ENCODE measurements at regions not wholly inside any gene's neighbourhood (a gene's known extent, or its start where the extent isn't known, plus 50 kb on each side); places are given as distances from the start of the nearest gene placed in this dataset.

DNA sequence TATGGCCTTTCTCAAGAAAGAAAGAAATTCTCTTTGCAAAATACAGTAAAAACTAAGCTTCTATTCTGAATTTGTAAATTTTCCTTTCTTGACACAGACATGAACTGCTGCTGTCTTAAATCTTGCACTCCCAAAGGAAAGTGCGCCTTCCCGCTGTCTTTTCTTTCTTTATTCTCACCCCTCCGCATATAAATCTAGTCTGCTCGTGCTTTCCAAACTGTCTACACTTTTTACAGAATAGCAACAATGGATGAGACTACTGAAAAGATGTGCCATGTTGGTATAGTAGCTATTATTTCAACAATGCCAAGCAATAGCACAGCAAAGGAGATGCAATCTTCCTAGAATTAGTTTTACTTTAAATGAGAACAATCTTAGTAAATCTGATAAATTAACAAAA is 328.8 kb upstream of the PDE3A start:
- Histone ChIP-seq H3K27ac (ENCODE audit: low read length) (no peak overlapping the region), H3K4me3 (ENCODE audit: low read length) (no peak overlapping the region), H3K4me1 (ENCODE audit: low read length) (0 out of 2 replicates have a peak, but pooled peaks cover 4% of the 10 kb centered on the region), H3K27me3 (ENCODE audit: low read depth, low read length) (no peaks in the 10 kb centered on the region), H2AFZ (ENCODE audit: low read depth, low read length) (no peak overlapping the region), H3K79me2 (ENCODE audit: low read length) (no peaks in the 10 kb centered on the region), H4K20me1 (ENCODE audit: insufficient read depth, low read length) (no peaks in the 10 kb centered on the region), H3K4me2 (ENCODE audit: low read length) (no peak overlapping the region), H3K9me3 (ENCODE audit: insufficient read depth, low read length) (no peaks in the 10 kb centered on the region), H3K9ac (ENCODE audit: low read length) (no peak overlapping the region), H3K36me3 (replicated peaks; ENCODE audit: low read depth, low read length) (no peaks in the 10 kb centered on the region)
- TF ChIP-seq, protein P1, sequence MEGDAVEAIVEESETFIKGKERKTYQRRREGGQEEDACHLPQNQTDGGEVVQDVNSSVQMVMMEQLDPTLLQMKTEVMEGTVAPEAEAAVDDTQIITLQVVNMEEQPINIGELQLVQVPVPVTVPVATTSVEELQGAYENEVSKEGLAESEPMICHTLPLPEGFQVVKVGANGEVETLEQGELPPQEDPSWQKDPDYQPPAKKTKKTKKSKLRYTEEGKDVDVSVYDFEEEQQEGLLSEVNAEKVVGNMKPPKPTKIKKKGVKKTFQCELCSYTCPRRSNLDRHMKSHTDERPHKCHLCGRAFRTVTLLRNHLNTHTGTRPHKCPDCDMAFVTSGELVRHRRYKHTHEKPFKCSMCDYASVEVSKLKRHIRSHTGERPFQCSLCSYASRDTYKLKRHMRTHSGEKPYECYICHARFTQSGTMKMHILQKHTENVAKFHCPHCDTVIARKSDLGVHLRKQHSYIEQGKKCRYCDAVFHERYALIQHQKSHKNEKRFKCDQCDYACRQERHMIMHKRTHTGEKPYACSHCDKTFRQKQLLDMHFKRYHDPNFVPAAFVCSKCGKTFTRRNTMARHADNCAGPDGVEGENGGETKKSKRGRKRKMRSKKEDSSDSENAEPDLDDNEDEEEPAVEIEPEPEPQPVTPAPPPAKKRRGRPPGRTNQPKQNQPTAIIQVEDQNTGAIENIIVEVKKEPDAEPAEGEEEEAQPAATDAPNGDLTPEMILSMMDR (IDR thresholded peaks at IDR 0.05; ENCODE audit: low read depth, low read length) = no peak
- TF ChIP-seq EZH2phosphoT487 (IDR thresholded peaks at IDR 0.05; ENCODE audit: low read depth) = no peak

DNA sequence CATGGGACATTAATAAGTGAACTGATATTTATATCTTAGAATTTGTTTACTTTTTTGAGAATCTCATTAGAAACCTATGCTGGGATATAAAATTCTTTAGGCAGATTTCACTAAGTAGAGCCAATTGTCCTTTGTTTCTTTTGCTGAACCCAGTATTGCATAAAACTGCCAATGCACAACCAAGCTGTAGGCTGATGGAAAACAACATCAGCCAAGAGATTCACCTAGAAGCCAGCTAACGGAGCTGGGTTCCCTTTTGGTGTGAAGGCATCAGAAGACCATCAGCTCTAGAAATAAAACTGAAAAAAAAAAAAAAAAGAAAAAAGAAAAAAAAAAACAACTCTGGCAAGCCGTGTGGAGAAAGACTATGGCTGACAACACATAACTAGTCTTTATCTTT is 328.2 kb upstream of the PDE3A start:
- H3K9me3 ChIP-seq (ENCODE audit: insufficient read depth, low read length) = no peaks in the 10 kb centered on the region
- H3K27me3 ChIP-seq (ENCODE audit: low read depth, low read length) = no peaks in the 10 kb centered on the region
- H3K4me1 ChIP-seq (ENCODE audit: low read length) = 0 out of 2 replicates have a peak, but pooled peaks cover 4% of the 10 kb centered on the region
- H3K4me3 ChIP-seq (ENCODE audit: low read length) = no peak overlapping the region
- no peaks in the 10 kb centered on the region for H3K79me2 ChIP-seq (ENCODE audit: low read length)
- H3K9ac ChIP-seq (ENCODE audit: low read length) = no peak overlapping the region
- no peaks in the 10 kb centered on the region for H3K36me3 ChIP-seq (replicated peaks; ENCODE audit: low read depth, low read length)
- TF ChIP-seq, protein P1 (IDR thresholded peaks at IDR 0.05; ENCODE audit: low read depth, low read length) = no peak
- TF ChIP-seq EZH2phosphoT487 (IDR thresholded peaks at IDR 0.05; ENCODE audit: low read depth) = no peak
- H4K20me1 ChIP-seq (ENCODE audit: insufficient read depth, low read length) = no peaks in the 10 kb centered on the region
- no peak overlapping the region for H3K27ac ChIP-seq (ENCODE audit: low read length)
- no peak overlapping the region for H3K4me2 ChIP-seq (ENCODE audit: low read length)
- no peak overlapping the region for H2AFZ ChIP-seq (ENCODE audit: low read depth, low read length)

DNA sequence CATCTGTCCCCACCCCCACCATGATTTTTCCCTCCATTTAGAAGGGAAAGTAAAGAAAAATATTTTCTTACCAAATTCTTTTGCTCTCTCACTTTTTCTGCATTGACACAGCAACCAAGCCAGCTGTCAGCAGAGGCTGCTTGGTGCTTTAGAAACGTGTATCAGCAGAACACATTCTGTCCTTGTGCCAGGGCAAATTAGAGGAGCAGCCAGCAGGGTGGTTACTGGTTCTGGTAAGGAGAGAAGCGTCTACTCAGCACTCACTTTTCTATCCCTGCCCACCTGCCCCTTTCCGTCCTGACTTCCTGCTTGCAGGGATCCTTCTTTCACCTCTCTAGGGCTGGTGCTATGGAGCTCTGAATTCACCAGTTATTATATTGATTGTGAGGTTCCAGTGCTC is 327.5 kb upstream of the PDE3A start:
- TF ChIP-seq, protein P1 (IDR thresholded peaks at IDR 0.05; ENCODE audit: low read depth, low read length) = no peak
- no peak for TF ChIP-seq EZH2phosphoT487 (IDR thresholded peaks at IDR 0.05; ENCODE audit: low read depth)
- Histone ChIP-seq H3K27ac (ENCODE audit: low read length) (no peak overlapping the region), H3K4me1 (ENCODE audit: low read length) (0 out of 2 replicates have a peak, but pooled peaks cover 4% of the 10 kb centered on the region), H3K27me3 (ENCODE audit: low read depth, low read length) (no peaks in the 10 kb centered on the region), H3K4me3 (ENCODE audit: low read length) (no peak overlapping the region), H3K9ac (ENCODE audit: low read length) (no peak overlapping the region), H3K9me3 (ENCODE audit: insufficient read depth, low read length) (no peaks in the 10 kb centered on the region), H3K4me2 (ENCODE audit: low read length) (no peak overlapping the region), H4K20me1 (ENCODE audit: insufficient read depth, low read length) (no peaks in the 10 kb centered on the region), H3K79me2 (ENCODE audit: low read length) (no peaks in the 10 kb centered on the region), H2AFZ (ENCODE audit: low read depth, low read length) (no peak overlapping the region), H3K36me3 (replicated peaks; ENCODE audit: low read depth, low read length) (no peaks in the 10 kb centered on the region)

DNA sequence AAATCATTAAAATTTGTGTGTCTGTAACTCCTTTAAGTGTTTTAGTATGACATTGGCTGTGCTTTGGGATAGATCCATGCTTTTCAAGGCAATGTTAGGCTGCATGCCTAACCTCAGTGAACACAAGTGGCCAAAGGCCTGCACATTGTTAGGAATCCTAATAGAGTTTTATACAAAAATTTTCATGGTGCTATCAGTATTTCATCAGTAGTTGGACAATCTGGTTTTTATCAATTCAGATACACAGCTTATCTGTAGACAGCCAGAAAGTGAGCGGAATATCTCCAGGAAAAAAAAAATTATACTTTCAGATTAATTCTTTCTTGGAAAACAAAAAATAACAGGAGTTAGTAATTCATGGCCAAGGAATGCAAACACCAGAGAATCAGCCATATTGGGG is 324.0 kb upstream of the PDE3A start:
- no peak overlapping the region for H3K4me2 ChIP-seq (ENCODE audit: low read length)
- no peak overlapping the region for H3K27ac ChIP-seq (ENCODE audit: low read length)
- H3K9ac ChIP-seq (ENCODE audit: low read length) = no peak overlapping the region
- H4K20me1 ChIP-seq (ENCODE audit: insufficient read depth, low read length) = no peaks in the 10 kb centered on the region
- H3K4me1 ChIP-seq (ENCODE audit: low read length) = 0 out of 2 replicates have a peak, but pooled peaks cover 4% of the 10 kb centered on the region
- no peak overlapping the region for H3K4me3 ChIP-seq (ENCODE audit: low read length)
- no peaks in the 10 kb centered on the region for H3K9me3 ChIP-seq (ENCODE audit: insufficient read depth, low read length)
- H3K27me3 ChIP-seq (ENCODE audit: low read depth, low read length) = no peaks in the 10 kb centered on the region
- H3K36me3 ChIP-seq (replicated peaks; ENCODE audit: low read depth, low read length) = no peaks in the 10 kb centered on the region
- no peaks in the 10 kb centered on the region for H3K79me2 ChIP-seq (ENCODE audit: low read length)
- TF ChIP-seq EZH2phosphoT487 (IDR thresholded peaks at IDR 0.05; ENCODE audit: low read depth) = no peak
- TF ChIP-seq, protein P1 (IDR thresholded peaks at IDR 0.05; ENCODE audit: low read depth, low read length) = no peak
- no peak overlapping the region for H2AFZ ChIP-seq (ENCODE audit: low read depth, low read length)

Measured in OCI-LY3 (cell line).